ENCODE measurements at regions not wholly inside any gene's neighbourhood (a gene's known extent, or its start where the extent isn't known, plus 50 kb on each side); places are given as distances from the start of the nearest gene placed in this dataset.

- Histone ChIP-seq H3K27ac (replicated peaks) (no peak overlapping the region), H3K4me3 (replicated peaks; ENCODE audit: insufficient read depth, low read length) (no peak overlapping the region), H3K27me3 (ENCODE audit: insufficient read depth, poor library complexity, severe bottlenecking) (no peaks in the 10 kb centered on the region)
- TF ChIP-seq SPI1 (IDR thresholded peaks at IDR 0.05; ENCODE audit: borderline replicate concordance, low read depth): no peak
- TF ChIP-seq CTCF (IDR thresholded peaks at IDR 0.05; ENCODE audit: insufficient read depth, low read length): no peak
- no peak for TF ChIP-seq GABPA (IDR thresholded peaks at IDR 0.05; ENCODE audit: low read depth)
- no peak for TF ChIP-seq REST (IDR thresholded peaks at IDR 0.05; ENCODE audit: insufficient replicate concordance, low read depth)
- no peak for TF ChIP-seq POLR2AphosphoS5 (IDR thresholded peaks at IDR 0.05; ENCODE audit: low read depth)
- no peak for DNase-seq (ENCODE audit: low read depth in 1 of 2, low spot score in 1 of 2)
Observed at GRCh38 chr12:107568718-107569117, 116.9 kb upstream of the PWP1 start.

- TF ChIP-seq POLR2AphosphoS5 (IDR thresholded peaks at IDR 0.05; ENCODE audit: low read depth) (no peak), SPI1 (IDR thresholded peaks at IDR 0.05; ENCODE audit: borderline replicate concordance, low read depth) (no peak), CTCF (IDR thresholded peaks at IDR 0.05; ENCODE audit: insufficient read depth, low read length) (no peak)
- H3K4me3 ChIP-seq (replicated peaks; ENCODE audit: insufficient read depth, low read length): no peak overlapping the region
- no peak for DNase-seq (ENCODE audit: low read depth in 1 of 2, low spot score in 1 of 2)
- no peak overlapping the region for H3K27ac ChIP-seq (replicated peaks)
- H3K27me3 ChIP-seq (ENCODE audit: insufficient read depth, poor library complexity, severe bottlenecking): no peaks in the 10 kb centered on the region
Observed at GRCh38 chr12:107570721-107571120, 114.9 kb upstream of the PWP1 start.

GRCh38 chr12:107571492-107571891 is 114.1 kb upstream of the PWP1 start:
- no peak for DNase-seq (ENCODE audit: low read depth in 1 of 2, low spot score in 1 of 2)
- TF ChIP-seq REST (IDR thresholded peaks at IDR 0.05; ENCODE audit: insufficient replicate concordance, low read depth): no peak
- TF ChIP-seq SPI1 (IDR thresholded peaks at IDR 0.05; ENCODE audit: borderline replicate concordance, low read depth): no peak
- no peak for TF ChIP-seq CTCF (IDR thresholded peaks at IDR 0.05; ENCODE audit: insufficient read depth, low read length)
- no peak for TF ChIP-seq GABPA (IDR thresholded peaks at IDR 0.05; ENCODE audit: low read depth)
- TF ChIP-seq POLR2AphosphoS5 (IDR thresholded peaks at IDR 0.05; ENCODE audit: low read depth): no peak
- H3K4me3 ChIP-seq (replicated peaks; ENCODE audit: insufficient read depth, low read length): no peak overlapping the region
- no peak overlapping the region for H3K27ac ChIP-seq (replicated peaks)
- H3K27me3 ChIP-seq (ENCODE audit: insufficient read depth, poor library complexity, severe bottlenecking): no peaks in the 10 kb centered on the region

- no peak overlapping the region for H3K27ac ChIP-seq (replicated peaks)
- no peak overlapping the region for H3K4me3 ChIP-seq (replicated peaks; ENCODE audit: insufficient read depth, low read length)
- DNase-seq (ENCODE audit: low read depth in 1 of 2, low spot score in 1 of 2): no peak
- TF ChIP-seq GABPA (IDR thresholded peaks at IDR 0.05; ENCODE audit: low read depth): no peak
- no peak for TF ChIP-seq SPI1 (IDR thresholded peaks at IDR 0.05; ENCODE audit: borderline replicate concordance, low read depth)
- TF ChIP-seq REST (IDR thresholded peaks at IDR 0.05; ENCODE audit: insufficient replicate concordance, low read depth): no peak
- no peak for TF ChIP-seq CTCF (IDR thresholded peaks at IDR 0.05; ENCODE audit: insufficient read depth, low read length)
- TF ChIP-seq POLR2AphosphoS5 (IDR thresholded peaks at IDR 0.05; ENCODE audit: low read depth): no peak
- no peaks in the 10 kb centered on the region for H3K27me3 ChIP-seq (ENCODE audit: insufficient read depth, poor library complexity, severe bottlenecking)
Observed at GRCh38 chr12:107574691-107575090, 110.9 kb upstream of the PWP1 start.

Data from HL-60 (cell line).